HT-29 (cell line): ENCODE measurements at regions not wholly inside any gene's neighbourhood (a gene's known extent, or its start where the extent isn't known, plus 50 kb on each side); places are given as distances from the start of the nearest gene placed in this dataset.

Experiments used
- DNase-seq: peaks from one replicate; pipeline ENCODE4 v3.0.0-alpha.2; 2015; ENCODE audit warnings: low spot score

DNA sequence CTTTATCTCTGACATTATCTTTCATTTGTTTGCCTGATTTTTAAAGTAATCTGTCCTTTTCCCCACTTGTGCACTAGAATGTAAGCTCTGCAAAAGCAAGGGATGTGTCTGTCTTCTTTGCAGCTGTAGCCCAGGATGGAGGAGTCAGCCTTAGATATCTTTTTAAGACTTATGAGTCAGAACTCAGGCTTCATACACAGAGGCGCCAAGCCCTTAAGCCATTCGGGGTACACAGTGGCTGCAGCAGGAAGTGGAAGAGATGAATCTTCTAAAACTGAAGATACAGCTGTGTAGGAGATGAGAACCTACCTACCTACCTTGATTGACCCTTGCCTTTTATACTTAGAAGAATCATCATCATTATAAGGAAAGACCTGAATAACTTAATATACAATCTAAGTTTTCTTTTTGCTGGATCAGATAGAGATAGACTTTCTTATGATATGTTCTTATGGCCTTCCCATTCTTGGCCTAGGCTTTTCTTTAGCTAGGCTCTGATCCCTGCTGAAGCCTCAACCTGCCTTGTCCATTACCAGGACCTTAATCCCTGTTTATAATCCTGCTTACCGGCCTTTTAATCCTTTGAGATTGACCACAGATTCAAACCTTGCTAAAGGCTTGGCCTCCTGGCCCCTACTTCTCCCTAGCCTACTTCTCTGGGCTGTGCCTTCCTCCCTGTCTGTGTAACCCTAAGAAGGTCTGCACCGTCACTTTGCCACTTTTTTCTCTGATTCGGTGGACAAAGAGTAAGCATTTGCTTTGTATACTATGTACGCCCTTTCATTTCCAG lies 304.5 kb downstream of the PRL start:
- DNase-seq = no peak

DNA sequence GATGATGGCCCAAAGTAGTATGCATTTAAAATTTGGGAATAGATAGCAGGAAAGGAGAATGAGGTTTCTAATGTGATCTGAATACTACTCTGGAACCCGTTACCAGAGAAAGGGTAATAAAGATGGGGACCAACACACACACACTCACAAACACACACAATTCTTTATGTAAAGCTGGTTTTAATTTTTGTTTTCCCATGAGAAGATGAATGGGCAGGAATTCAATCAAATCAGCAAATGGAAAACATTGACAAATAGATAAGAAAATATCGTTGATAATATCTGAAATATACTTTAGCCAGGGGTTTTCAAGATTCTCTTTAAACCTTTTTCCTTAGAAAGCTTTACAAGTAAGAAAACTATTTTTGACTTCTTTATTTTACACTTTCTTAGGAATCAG lies 303.0 kb downstream of the PRL start:
- DNase-seq = no peak

DNA sequence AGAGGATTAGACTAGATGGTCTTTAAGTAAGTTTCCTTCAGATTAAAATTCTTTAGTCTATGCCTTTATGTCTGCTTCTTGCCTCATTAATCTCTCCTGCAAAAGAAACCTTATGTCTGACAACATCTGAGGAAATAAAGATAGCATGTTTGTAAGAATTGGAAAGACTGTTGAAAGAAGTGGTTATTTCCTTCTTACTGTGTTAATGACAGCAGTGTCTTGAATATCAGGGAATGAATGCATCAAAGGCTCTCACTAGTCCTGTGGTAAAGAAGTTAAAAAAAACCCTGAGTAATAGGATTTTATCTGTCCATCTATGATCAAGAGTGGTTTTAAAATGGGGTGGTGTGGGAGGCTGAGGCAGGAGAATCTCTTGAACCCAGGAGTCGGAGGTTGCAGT lies 302.0 kb downstream of the PRL start:
- no peak for DNase-seq

DNA sequence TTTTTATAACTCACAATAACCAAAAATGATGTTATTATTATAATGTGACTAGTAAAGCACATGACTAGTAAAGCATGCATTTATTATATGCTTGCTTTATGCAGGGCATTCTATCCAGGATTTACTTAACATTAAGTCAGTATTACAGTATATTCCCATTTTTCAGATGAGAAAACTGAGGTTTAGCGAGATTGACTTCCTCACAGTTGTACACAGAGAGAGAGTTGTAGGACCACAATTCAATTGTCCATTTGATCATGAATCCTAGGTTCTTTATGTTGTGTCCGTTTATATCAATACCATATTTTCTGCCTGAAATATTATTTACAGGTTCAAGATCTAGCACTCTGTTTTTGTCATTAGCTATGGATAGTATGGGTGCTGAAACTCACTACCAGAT lies 301.5 kb downstream of the PRL start:
- no peak for DNase-seq

DNA sequence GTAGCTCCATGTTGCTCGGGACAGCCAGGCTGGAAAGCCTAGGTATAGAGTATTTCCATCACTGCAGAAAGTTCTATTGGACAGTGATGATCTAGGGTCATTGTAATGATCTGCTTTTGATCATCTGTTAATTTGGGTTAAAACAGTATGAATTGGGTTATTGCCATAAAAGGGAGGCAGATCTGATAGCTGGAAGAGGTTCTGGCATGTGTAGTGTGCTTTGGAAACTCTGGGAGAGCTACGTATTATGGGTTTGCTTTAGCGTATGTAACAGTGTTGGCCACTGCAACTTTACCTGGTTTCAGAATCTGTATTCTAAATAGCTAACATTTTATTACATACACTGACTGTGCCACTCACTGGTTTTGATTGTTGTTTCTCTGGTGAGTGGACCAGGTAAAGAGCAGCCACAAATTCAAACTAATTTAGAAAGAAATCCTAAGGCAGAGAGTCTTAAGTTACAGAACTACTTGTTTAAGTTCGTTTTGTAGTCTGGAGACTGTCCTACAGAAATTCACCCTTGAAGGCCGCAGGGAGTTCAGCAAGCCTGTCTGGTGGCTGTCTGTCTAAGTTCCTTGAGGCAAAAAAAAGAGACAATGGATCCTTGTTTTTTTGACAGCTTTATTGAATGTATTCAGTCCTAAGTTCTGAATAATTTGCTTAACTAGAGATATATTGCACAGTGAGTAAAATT lies 300.3 kb downstream of the PRL start:
- DNase-seq = no peak

DNA sequence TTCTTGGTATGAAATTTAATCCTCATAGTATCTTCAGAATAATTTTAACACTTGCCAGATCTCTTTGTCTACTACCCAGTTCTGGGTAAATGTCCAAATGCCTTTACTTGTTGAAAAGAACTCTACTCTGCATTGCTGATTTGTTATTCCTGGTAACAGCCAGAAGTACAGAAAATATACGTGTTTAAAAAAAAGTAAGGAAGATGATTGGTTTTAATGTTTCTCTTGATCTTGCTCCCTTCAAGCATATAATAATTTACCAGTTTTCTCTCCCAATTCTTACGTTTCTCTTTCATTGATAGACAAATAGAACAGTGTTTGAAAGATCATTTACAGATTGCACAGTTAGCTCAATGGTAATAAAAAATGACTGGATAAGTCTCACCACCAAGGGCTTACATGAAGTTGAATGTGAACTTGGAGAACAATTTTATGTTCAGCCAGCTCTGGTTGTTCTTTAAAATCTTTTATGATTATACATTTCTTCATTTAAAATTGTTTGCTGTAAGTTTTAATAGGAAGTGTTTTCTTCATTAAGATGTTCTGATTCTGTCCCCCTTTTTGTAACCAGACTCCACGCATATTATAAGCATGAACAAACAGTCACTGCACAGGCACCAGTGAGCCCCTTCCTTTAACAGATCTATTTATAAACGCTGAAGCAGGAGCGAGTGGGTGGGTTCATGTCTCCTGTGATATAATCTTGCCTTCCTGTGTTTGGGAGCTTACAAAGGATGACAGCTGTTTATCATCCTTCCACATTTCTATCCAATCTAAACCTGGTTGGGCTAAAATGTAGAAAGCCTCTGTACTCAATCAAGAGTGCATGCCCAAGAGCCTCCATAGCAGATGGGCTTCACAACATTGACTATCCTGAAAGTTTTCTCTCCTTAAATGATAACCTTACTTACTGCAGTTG lies 299.5 kb downstream of the PRL start:
- DNase-seq = no peak

DNA sequence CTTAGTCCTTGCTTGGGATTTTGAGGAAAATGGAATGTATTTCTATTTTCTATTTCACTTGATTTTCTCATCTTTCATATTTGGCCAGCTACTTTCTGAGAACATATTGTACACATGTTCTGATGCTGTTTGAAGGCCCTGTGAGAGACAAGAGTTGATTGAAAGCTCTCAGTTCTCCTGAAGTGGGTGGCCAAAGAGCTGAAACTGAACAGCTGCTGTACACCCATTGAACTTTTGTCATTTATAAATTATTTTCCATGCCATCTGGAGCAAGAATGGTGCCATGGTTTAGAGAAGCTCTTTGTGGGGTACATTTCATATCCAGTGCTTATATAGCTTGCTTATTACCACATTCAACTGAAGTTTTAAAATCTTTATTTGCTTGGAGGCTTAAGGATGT lies 298.3 kb downstream of the PRL start:
- no peak for DNase-seq

DNA sequence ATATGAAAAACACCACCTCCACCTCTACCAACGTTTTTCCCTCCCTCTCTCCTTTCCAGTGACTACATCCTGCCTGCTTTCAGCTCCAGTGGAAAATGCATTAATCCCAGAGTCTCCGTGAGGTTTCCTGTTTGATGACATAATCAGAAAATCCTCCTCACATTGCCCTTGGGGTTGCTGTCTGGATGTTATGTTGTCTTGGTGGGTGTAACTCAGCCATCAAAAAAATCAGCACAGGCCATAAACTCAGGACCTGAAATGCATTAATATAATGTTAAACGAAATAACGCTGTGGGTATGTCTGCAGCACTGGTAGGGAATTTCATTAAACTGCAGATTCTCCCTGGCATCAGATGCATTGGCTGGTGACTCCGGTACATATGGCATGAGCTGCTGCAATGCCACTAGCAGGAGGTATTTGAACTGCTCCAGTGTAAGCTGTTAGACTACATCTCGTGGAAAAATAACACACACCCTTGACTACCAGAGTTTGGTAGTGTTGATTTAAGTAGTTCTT lies 297.8 kb downstream of the PRL start:
- no peak for DNase-seq

DNA sequence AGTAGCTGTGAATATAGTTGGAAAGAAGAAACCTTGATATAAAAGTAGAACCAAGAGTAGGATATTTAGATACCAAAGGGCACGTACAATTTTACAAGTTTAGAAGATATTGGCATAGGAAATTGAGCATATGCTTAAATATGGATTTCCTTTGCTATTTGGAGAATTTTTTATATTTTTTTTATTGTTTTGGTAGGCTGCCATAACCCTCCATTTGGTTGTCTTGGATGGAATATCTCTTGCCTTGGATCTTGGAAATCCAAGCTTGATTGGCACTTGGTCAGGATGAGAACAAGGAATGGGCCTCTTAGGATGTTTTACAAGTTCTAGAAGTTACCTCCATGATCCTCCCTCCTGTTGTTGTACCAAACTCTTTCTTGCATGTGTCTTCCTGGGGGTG lies 297.1 kb downstream of the PRL start:
- DNase-seq = no peak

DNA sequence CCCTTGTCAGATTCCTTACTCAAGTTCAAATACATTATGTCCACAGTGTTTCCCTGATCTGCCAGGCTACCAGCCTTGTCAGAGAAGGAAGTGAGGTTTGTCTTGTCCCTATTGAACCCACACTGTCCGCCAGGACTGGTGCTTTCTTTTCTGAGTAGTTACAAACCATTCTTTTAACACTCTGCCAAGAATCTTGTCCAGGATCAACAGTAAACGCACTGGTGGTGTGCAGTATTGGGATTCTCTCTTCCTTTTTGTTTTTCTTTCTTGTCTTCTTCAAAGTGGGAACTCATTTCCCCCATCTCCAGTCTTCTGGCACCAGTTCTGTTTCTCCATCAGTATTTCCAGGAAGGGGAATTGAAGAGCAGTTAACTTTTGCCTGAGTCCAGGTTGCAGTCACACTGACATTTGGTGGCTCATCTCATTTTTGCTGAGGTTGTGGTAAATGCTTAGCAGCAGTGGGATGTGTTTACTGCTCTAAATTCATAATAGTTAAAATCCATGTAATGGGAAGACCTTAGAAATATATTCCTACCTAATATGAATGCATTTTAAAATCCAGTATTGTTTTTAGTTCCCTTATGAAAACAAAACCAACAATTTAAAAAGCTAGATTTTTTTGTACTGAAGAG lies 295.3 kb downstream of the PRL start:
- DNase-seq = no peak

DNA sequence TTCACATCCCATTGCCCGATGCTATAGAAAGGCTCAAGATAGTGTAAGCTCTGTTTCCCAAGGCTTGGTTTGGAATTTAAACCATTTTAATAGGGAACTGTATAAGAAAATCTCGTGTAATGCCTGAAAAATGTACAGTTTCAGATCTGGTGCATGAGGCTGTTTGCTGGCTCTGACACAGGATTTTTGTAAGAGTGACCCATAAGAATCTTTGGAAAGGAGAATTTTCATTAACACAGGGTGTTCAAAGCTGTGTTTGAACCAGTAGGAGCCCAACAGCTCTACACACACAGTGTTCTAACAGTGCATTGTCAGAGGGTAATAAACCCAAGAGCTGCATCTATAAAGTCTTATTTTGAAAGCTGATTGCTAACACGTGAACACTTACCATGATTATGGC lies 293.5 kb downstream of the PRL start:
- DNase-seq = no peak

DNA sequence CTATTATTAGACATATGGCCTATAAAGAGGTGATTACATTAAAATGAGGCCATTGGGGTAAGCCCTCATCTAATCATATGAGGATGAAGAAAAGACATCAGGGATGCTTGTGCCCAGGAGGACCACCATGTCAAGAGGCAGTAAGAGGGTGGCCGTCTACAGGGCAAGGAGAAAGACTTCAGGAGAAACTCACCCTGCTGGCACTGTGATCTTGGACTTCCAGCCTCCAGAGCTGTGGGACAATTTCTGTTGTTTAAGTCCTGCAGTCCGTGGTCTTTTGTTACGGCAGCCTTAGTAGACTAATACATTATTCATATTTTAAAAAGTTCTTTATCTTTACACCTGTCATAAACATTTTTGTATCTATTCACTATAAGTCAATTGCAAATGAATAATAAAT lies 290.0 kb downstream of the PRL start:
- DNase-seq = no peak

DNA sequence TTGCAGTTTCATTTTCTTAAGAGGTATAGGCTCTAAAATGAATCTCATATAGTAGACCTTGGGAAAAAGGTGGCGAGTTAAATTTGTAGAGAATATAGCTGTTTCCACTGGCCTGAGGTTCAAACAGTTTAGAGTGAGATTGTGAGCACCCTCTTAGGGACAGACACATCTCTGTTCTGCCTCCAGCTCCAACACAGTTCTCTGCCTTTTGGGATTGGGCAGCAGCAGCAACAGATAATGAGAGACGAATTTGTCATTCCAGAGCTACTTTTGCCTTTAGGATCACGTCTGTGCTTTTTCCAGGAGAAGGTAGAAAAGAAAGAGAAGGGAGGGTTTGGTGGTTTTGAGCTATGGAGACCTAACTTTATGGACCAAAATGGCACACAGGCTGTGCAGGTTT lies 289.4 kb downstream of the PRL start:
- DNase-seq = no peak

DNA sequence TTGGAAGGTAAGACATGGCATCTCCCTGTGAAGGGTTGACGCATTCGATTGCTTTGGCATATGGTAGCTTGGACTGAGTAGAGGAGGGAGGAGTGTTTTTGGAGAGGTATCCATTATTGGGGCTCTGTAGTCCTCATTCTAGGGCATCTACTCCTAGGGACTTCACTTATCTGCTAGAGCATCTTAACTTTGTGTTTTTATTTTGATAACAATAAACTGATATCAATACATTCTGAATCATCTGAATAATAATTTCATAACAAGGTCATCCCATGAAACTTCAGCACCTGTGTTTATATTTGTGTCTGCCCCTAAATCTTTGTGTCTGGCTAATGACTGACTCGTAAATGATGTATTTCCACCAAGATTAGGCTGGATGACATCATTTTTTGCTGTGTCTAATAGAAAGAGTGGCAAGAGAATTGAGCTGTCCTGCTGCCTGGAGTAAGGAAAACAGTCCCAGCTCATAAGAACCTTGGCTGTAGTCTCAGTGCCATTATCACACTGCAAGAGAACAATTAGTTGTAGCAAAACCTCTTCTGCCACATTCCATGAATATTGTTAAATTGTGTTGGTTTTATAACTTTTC lies 288.5 kb downstream of the PRL start:
- DNase-seq = no peak

DNA sequence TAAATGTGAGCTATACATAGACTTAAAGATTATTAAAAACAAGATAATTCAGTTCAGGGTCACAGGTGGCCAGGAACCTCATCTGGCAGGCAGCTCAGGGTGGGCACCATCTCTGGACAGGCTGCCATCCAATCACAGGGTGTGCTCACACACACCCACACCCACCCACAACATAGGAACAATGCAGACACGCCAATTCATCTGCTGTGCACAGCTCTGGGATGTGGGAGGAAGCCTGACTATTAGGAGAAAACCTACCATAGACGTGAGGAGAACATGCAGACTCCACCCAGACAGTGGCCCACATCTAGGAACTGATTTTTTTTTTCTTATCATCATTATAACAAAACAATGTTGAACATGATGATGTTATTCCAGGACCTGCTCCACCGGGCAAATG lies 286.7 kb downstream of the PRL start:
- DNase-seq = no peak

DNA sequence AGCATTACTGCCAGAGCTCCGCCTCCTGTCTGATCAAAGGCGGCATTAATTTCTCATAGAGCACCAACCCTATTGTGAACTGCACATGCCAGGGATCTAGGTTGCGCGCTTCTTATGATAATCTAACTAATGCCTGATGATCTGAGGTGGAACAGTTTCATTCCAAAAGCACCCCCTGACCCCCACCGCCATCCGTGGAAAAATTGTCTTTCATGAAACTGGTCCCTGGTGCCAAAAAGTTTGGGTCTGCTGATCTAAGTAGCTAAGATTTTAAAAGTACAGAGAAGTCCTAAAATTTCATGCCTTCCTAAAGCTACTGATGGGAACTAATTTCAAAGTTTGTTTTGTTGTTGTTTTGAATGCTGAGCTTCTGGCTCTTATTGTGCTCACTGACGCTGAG lies 281.6 kb downstream of the PRL start:
- DNase-seq = no peak

DNA sequence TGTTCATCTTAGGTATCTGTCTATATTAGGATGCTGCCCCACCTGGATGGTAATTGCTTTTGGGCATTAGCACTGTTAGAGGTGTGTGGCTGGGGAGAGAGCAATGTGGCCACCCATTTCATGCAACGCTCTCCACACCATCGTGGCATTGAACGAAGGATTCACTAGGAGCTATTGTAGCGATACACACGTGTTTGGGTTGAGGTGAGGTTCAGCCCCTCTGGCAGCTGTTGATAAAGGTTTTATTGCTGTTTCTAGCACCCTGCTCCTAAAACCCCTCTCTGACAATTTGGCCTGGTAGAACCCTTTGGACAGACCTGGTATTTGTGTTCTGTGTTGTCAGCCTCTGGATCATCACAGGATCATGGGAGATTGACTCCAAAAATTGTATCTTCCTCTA lies 280.9 kb downstream of the PRL start:
- no peak for DNase-seq

DNA sequence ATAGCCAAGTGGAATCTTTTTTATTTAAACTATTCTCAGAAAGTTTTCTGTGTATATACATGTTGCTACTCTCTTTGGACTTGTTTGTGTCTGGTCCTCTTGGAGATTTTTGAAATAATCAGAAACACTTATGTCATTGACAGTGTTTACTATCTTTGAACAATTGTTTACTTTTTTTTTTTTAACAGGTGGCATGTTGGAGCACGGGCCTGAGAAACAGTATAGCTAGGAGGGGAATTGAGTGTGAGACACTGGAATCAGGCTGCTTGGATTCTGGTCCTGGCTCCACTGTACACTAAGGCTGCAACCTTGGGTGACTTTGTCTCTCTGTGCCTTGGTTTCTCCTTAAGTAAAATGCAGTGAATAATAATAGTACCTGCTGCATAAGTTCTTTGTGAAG lies 279.6 kb downstream of the PRL start:
- no peak for DNase-seq

DNA sequence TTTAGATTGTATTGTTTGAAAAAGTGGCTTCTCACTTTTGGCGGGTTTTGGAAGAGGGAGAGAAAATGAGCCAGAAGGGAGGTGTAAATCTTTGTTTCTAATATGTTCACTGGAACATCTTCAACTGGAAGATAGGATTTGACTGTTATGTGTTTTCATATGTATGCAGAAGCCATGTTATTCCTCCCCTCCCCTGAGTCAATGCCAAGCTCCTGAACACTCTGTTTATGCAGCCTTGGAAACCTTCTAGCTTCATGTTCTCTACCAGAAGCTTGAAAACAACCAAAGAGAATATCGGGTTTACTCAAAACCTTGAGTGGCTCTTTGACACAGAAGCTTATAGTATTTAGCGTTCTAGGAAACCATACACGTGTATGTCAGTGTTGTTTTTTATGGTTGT lies 279.1 kb downstream of the PRL start:
- no peak for DNase-seq

DNA sequence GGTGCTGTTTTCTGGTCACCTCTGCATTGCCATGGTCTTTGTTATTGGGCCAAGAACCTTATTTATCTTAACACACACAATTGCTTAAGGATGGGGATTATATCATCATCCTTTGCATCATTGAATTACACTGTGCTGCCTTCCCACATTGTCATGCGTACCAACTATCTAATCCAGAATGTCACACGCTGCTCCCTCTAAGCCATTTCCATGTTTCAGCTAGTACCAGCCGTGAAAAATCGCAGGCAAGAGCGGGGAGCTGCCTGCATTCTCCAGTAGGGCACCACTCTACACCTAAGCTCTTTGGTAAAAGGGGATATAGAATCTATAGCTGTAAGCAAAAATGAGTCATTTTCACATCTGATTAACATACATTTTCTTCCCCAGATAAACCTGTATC lies 277.0 kb downstream of the PRL start:
- no peak for DNase-seq

DNA sequence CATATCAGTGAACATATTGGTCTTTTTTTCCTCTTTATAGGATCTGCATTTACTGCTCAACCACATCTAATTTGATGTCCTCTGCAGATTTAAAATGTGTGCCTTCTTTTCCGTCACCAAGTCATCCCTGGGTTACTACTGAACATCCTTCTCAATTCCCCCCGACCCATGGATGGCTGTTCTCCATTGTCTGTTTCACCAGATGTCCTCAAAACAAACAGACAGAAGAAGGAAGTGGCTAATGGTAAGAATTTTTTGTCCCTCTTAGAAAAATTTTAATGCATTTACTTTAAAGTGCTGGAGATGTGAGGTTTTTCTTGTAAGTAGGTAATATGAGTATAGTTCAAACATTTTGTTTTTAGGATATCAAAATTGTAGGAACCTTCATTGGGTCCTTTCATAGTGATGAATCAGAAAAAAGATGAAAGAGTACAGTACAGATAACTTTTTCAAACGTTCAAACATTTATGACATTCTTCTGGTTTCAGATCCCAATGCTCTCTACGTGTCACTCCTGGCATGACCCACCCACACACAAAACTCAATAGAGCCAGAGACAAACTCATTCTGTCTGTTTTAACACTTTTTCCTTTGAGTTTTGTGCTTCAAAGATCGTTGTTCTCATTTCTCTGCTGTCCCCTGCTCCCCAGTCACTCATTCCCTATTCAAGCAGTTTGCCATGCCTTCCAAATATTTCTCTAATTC lies 276.4 kb downstream of the PRL start:
- no peak for DNase-seq
